ENCODE measurements at regions not wholly inside any gene's neighbourhood (a gene's known extent, or its start where the extent isn't known, plus 50 kb on each side); places are given as distances from the start of the nearest gene placed in this dataset.

- no peak overlapping the region for H3K27ac ChIP-seq
- no peak for TF ChIP-seq CTCF (conservative IDR thresholded peaks at IDR 0.05)
Observed at GRCh38 chr5:142516732-142517131, 169.2 kb downstream of the FGF1 start.

DNA sequence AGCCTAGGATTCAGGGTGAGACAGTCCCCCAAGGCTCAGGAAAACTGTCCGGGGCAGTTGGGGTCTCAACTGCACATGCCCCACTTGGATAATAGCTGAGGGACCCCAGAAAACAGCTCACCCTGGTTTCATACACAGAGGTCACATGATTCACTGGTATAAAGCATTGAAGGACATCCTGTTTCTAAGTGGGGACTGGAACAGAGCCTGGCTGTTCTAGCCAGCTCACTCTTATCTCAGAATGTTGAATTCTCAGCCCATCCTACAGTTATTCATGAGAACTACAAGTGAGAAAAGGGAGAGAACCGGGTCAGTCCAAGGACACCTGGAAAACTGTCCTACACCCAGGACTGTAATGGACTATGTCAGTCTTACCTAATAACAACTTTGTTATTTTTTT is 170.9 kb downstream of the FGF1 start:
- no peak for TF ChIP-seq CTCF (conservative IDR thresholded peaks at IDR 0.05)

GRCh38 chr5:142514196-142514595 is 171.7 kb downstream of the FGF1 start:
- no peak for TF ChIP-seq CTCF (conservative IDR thresholded peaks at IDR 0.05)
- H3K27ac ChIP-seq: no peak overlapping the region

More for the DNA sequence above, 170.9 kb downstream of the FGF1 start:
- no peak overlapping the region for H3K27ac ChIP-seq

GRCh38 chr5:142512043-142513042 is 173.5 kb downstream of the FGF1 start:
- H3K27ac ChIP-seq: no peak overlapping the region
- no peak for TF ChIP-seq CTCF (conservative IDR thresholded peaks at IDR 0.05)

GRCh38 chr5:142511358-142511757 is 174.5 kb downstream of the FGF1 start:
- no peak for TF ChIP-seq CTCF (conservative IDR thresholded peaks at IDR 0.05)
- no peak overlapping the region for H3K27ac ChIP-seq

DNA sequence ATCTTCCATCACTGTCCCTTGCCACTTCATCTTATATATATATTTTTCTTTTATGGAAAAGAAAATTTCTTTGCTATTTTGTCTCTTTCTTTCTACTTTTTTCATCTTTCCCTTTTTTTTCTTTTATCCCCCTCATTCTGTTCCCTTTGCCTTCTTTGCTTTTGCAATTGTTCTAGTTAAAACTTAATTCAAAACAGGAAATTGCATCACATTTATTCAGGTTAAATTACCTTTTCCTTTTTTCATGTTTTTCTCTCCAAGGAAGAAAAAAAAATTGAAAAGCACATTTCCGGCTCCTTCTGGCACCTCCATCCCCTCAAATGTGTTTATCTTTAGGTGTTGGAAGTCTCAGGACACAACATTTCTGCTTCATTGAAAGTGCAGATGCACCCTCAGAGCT is 176.9 kb downstream of the FGF1 start:
- no peak for TF ChIP-seq CTCF (conservative IDR thresholded peaks at IDR 0.05)
- peak overlapping the region; percentile 51 for H3K27ac ChIP-seq

GRCh38 chr5:142508591-142508990 is 177.3 kb downstream of the FGF1 start:
- peak overlapping the region; percentile 51 for H3K27ac ChIP-seq
- no peak for TF ChIP-seq CTCF (conservative IDR thresholded peaks at IDR 0.05)

All from VCaP (cell line).